OCI-LY1 (cell line): ENCODE measurements at regions not wholly inside any gene's neighbourhood (a gene's known extent, or its start where the extent isn't known, plus 50 kb on each side); places are given as distances from the start of the nearest gene placed in this dataset.
"Not testable (repeated sequence)": the region's sequence is repeated elsewhere in the genome, so short reads cannot be mapped to it uniquely, and the experiment has no call there.

Experiments
- EZH2 ChIP-seq: fragments of 200-600 bp; sonication (generic), shearing (Covaris generic); IDR thresholded peaks from 2 replicates; pipeline ENCODE4 v1.8.0; 2017; ENCODE audit warnings: borderline replicate concordance, mixed run types, mild to moderate bottlenecking, antibody characterized with exemption, low read length, moderate library complexity, mixed read lengths
- TF ChIP-seq, protein P1 (sequence below): fragments of 200-600 bp; sonication (generic), shearing (Covaris generic); IDR thresholded peaks from 2 replicates; pipeline ENCODE4 v1.5.1; 2017; ENCODE audit warnings: mild to moderate bottlenecking, antibody characterized with exemption, low read length, moderate library complexity, mixed read lengths

DNA sequence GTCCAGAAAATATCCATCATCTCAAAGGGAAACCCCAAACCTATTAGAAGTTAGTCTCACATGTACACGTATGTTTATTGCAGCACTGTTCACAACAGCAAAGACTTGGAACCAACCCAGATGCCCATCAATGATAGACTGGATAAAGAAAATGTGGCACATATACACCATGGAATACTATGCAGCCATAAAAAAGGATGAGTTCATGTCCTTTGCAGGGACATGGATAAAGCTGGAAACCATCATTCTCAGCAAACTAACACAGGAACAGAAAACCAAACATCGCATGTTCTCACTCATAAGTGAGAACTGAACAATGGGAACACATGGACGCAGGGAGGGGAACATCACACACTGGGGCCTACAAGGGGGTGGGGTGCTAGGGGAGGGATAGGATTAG, 79.9 kb upstream of the UXT start:
- TF ChIP-seq, protein P1, sequence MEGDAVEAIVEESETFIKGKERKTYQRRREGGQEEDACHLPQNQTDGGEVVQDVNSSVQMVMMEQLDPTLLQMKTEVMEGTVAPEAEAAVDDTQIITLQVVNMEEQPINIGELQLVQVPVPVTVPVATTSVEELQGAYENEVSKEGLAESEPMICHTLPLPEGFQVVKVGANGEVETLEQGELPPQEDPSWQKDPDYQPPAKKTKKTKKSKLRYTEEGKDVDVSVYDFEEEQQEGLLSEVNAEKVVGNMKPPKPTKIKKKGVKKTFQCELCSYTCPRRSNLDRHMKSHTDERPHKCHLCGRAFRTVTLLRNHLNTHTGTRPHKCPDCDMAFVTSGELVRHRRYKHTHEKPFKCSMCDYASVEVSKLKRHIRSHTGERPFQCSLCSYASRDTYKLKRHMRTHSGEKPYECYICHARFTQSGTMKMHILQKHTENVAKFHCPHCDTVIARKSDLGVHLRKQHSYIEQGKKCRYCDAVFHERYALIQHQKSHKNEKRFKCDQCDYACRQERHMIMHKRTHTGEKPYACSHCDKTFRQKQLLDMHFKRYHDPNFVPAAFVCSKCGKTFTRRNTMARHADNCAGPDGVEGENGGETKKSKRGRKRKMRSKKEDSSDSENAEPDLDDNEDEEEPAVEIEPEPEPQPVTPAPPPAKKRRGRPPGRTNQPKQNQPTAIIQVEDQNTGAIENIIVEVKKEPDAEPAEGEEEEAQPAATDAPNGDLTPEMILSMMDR = not testable (repeated sequence)
- not testable (repeated sequence) for TF ChIP-seq EZH2
